ENCODE measurements at regions not wholly inside any gene's neighbourhood (a gene's known extent, or its start where the extent isn't known, plus 50 kb on each side); places are given as distances from the start of the nearest gene placed in this dataset.
"Not testable (repeated sequence)": the region's sequence is repeated elsewhere in the genome, so short reads cannot be mapped to it uniquely, and the experiment has no call there.

DNA sequence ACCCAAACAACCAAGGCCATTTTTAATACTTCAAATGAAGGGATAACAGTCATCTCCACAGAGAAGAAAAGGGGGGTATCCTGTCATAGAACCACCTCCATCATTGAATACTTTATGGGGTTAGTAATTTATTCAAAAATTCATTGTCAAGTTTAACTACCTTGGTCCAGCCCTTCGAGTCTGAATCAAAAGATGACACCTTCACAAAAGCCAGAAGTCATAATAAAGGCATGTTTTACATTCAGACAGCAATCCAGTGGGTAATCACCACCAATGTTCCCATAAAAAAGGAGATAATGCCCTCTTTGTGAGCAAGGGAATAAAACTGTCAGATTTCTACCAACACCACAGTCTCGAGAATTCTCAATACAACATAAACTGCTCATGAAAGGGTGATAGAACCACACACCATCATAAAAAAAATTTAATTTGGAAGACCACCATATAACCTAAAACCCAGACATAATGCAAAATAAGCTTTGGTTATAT is 145.6 kb upstream of the ZBTB20 start:
- no peak for DNase-seq (ENCODE audit: extremely low read depth, low read depth)
- TF ChIP-seq, protein P1, sequence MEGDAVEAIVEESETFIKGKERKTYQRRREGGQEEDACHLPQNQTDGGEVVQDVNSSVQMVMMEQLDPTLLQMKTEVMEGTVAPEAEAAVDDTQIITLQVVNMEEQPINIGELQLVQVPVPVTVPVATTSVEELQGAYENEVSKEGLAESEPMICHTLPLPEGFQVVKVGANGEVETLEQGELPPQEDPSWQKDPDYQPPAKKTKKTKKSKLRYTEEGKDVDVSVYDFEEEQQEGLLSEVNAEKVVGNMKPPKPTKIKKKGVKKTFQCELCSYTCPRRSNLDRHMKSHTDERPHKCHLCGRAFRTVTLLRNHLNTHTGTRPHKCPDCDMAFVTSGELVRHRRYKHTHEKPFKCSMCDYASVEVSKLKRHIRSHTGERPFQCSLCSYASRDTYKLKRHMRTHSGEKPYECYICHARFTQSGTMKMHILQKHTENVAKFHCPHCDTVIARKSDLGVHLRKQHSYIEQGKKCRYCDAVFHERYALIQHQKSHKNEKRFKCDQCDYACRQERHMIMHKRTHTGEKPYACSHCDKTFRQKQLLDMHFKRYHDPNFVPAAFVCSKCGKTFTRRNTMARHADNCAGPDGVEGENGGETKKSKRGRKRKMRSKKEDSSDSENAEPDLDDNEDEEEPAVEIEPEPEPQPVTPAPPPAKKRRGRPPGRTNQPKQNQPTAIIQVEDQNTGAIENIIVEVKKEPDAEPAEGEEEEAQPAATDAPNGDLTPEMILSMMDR (IDR thresholded peaks at IDR 0.05; ENCODE audit: low read depth, low read length): no peak

DNA sequence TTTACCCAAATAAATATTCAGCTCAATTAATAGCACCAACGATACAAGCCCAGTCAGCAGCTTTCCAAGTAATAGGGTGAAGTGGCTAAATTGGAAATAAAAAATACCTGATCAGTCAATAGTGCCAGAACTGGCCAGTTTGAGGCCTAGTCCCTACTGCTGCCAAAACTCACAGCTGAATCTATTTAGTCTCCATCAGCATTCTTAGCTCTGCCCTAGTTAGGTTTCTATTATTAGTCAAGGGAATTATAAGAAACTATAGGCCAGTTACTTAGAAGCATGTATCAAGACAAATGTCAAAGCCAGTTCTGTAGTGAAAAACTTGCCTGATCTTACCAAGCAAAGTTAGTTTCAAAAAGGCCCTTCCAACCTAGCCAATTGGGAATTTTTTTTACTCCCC is 146.2 kb upstream of the ZBTB20 start:
- TF ChIP-seq, protein P1 (IDR thresholded peaks at IDR 0.05; ENCODE audit: low read depth, low read length): no peak
- DNase-seq (ENCODE audit: extremely low read depth, low read depth): no peak

DNA sequence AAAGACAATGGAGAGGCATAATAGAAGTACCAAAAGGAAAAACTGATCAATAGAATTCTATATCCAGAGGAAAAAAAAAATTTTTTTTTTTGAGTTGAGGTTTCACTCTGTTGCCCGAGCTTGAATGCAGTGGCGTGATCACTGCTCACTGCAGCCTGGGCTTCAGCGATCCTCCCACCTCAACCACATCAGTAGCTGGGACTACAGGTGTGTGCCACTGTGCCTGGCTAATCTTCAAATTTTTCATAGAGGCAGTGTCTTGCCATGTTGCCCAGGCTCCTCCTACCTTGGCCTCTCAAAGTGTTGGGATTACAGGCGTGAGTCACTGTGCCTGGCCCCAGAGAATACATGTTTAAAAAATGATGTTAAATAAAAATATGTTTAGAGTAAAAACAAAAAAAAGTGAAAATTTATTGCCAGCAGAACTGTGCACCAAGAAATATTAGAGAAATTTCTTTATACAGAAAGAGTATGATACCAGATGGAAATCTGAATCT is 154.3 kb upstream of the ZBTB20 start:
- TF ChIP-seq, protein P1 (IDR thresholded peaks at IDR 0.05; ENCODE audit: low read depth, low read length): no peak
- no peak for DNase-seq (ENCODE audit: extremely low read depth, low read depth)

DNA sequence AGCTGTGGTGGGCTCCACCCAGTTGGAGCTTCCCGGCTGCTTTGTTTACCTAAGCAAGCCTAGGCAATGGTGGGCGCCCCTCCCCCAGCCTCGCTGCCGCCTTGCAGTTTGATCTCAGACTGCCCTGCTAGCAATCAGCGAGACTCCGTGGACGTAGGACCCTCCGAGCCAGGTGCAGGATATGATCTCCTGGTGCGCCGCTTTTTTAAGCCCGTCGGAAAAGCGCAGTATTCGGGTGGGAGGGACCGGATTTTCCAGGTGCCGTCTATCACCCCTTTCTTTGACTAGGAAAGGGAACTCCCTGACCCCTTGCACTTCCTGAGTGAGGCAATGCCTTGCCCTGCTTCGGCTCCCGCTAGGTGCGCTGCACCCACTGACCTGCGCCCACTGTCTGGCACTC is 170.9 kb upstream of the ZBTB20 start:
- not testable (repeated sequence) for DNase-seq (ENCODE audit: extremely low read depth, low read depth)

DNA sequence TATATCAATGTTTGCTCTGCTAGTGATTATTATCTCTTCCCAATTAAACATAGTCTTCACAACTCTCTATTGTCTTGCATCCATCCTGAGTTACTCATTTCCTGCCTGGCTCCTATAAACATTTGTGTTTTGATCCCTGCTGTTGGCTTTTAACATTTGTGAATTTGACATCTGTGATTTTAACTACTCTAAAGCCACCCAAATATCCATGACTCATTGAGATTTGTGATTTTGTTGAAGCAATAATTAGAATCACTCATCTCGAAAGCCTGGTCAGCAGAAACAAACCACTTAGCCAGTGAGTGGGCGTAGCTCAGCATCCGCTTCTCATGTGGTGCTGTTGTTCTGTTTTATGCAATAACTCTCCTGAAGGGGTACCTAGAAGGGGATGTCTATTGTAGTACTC is 174.3 kb upstream of the ZBTB20 start:
- TF ChIP-seq, protein P1 (IDR thresholded peaks at IDR 0.05; ENCODE audit: low read depth, low read length): no peak
- DNase-seq (ENCODE audit: extremely low read depth, low read depth): no peak

DNA sequence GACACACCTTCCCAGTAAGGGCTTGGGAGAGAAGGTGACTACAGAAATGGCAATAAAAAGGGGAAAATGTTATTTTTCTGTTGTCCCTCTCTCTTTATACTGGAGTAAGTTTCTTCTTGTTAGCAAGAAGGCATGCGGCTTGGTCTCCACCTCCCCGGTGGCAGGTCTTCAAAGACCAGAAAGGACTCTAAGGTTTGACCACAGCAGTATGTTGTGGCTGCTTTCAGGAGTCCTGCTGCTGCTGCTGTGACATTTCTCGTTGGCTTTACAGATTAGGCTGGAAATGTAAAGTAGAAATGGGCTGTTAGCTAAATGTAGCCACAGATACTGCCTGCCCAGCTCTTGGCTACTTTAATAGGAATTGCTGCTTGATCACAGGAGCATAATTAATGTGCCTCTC is 175.8 kb upstream of the ZBTB20 start:
- DNase-seq (ENCODE audit: extremely low read depth, low read depth): no peak
- TF ChIP-seq, protein P1 (IDR thresholded peaks at IDR 0.05; ENCODE audit: low read depth, low read length): no peak

DNA sequence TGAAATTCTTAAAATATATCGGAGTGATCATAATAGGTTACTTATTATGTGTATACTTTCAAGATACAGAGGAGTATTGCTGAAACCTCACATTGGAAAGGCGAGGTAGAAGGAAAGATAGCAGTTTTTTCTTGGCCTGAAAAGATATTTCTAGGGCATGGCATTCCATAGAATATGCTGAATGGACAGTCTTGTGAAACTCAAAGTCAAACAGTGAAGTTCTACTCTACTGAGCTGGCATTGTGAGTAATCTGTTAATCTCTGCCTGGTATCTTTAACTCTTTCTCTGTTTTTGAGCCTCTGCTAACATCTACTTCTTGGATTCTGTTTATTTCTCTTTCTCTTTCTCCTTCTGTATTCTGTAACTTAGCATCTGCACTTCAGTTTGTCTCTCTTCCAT is 176.3 kb upstream of the ZBTB20 start:
- TF ChIP-seq, protein P1 (IDR thresholded peaks at IDR 0.05; ENCODE audit: low read depth, low read length): no peak
- no peak for DNase-seq (ENCODE audit: extremely low read depth, low read depth)

DNA sequence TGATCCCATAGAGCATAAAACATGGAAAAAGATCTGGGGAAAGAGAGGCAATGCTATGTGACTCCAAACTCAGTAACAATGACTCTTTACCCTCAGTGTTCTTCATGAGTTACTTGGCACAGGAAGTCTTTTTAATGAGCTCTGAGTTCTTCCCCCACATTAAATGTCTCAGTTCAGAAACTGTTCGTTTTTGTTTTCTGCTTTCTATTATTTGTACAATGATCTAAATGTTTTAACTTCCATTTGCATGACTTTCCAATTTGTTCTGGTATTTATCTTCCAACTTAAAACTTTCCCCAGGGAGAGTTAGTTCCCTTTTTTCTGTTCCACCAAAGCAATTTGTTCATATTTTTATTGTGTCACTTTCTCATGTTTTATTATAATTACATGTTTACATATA is 177.0 kb upstream of the ZBTB20 start:
- TF ChIP-seq, protein P1 (IDR thresholded peaks at IDR 0.05; ENCODE audit: low read depth, low read length): no peak
- DNase-seq (ENCODE audit: extremely low read depth, low read depth): no peak

Measured in AG09319 (cell line).